Hepatocyte (in vitro differentiated cells): ENCODE measurements at regions not wholly inside any gene's neighbourhood (a gene's known extent, or its start where the extent isn't known, plus 50 kb on each side); places are given as distances from the start of the nearest gene placed in this dataset.

Experiments
- CTCF ChIP-seq: fragments of 200-600 bp; sonication (generic); IDR thresholded peaks from 2 replicates; pipeline ENCODE4 v1.5.1; 2016; ENCODE audit warnings: antibody characterized with exemption, mild to moderate bottlenecking; ENCODE audit not compliant: poor library complexity
- EZH2 ChIP-seq: fragments of 200-600 bp; sonication (generic); IDR thresholded peaks from 2 replicates; pipeline ENCODE4 v1.6.1; 2016; ENCODE audit warnings: antibody characterized with exemption, mild to moderate bottlenecking, borderline replicate concordance
- EZH2phosphoT487 ChIP-seq: fragments of 200-600 bp; sonication (generic); IDR thresholded peaks from one replicate; pipeline ENCODE4 v1.6.1; 2018; ENCODE audit warnings: antibody characterized with exemption, mild to moderate bottlenecking, low read depth, moderate library complexity; ENCODE audit not compliant: unreplicated experiment, severe bottlenecking

- TF ChIP-seq CTCF, result no peak
- TF ChIP-seq EZH2, result no peak
- TF ChIP-seq EZH2phosphoT487, result no peak
Observed at GRCh38 chr2:35409762-35410161, 945.8 kb upstream of the CRIM1 start.
